Tibial nerve (tissue), 4 donors: ENCODE measurements at regions not wholly inside any gene's neighbourhood (a gene's known extent, or its start where the extent isn't known, plus 50 kb on each side); places are given as distances from the start of the nearest gene placed in this dataset.

Source experiments
- EP300 ChIP-seq, 2 donors: sonication (generic); formaldehyde crosslinking; IDR thresholded peaks; one replicate each; pipeline ENCODE4 v1.6.1; 2017; ENCODE audit warnings: antibody characterized with exemption in 2 of 2, mild to moderate bottlenecking in 1 of 2
- POLR2A ChIP-seq, 2 donors: fragments of 450-650 bp; IDR thresholded peaks; one replicate each; pipeline ENCODE4 v1.6.1; 2017; ENCODE audit warnings: antibody characterized with exemption in 2 of 2, mild to moderate bottlenecking in 2 of 2, moderate library complexity in 2 of 2
- TF ChIP-seq, protein P1 (sequence below), 5 experiments: fragments of 200-600 bp in 3 of 5; fragments of 450-650 bp in 2 of 5; sonication (generic) in 3 of 5; IDR thresholded peaks; one replicate each; pipeline ENCODE4 v1.5.1; 2016 to 2019; ENCODE audit warnings: antibody characterized with exemption in 5 of 5, mild to moderate bottlenecking in 3 of 5, moderate library complexity in 2 of 5

DNA sequence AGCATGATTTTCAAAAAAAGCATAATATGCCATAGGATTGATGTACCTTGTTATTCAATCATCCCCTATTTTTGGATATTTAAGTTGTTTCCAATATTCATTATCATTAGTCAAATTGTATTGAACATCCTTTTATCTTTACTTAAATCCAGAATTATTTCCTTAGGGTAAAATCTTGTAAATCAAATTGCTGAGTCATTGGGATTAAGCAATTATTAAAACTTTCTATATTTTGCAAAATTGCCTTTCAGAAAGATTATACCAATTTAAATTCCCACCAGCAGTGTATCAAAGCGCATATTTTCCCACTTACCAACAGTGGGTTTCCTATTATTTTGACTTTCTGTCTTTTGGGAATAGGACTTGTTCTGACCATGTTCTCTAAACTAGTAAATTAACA lies 159.3 kb downstream of the SS18 start:
- TF ChIP-seq, protein P1, sequence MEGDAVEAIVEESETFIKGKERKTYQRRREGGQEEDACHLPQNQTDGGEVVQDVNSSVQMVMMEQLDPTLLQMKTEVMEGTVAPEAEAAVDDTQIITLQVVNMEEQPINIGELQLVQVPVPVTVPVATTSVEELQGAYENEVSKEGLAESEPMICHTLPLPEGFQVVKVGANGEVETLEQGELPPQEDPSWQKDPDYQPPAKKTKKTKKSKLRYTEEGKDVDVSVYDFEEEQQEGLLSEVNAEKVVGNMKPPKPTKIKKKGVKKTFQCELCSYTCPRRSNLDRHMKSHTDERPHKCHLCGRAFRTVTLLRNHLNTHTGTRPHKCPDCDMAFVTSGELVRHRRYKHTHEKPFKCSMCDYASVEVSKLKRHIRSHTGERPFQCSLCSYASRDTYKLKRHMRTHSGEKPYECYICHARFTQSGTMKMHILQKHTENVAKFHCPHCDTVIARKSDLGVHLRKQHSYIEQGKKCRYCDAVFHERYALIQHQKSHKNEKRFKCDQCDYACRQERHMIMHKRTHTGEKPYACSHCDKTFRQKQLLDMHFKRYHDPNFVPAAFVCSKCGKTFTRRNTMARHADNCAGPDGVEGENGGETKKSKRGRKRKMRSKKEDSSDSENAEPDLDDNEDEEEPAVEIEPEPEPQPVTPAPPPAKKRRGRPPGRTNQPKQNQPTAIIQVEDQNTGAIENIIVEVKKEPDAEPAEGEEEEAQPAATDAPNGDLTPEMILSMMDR (IDR thresholded peaks at IDR 0.05): no peak
- no peak for TF ChIP-seq EP300 (IDR thresholded peaks at IDR 0.05)
- no peak for TF ChIP-seq POLR2A (IDR thresholded peaks at IDR 0.05)
